H1 (cell line): ENCODE measurements at regions not wholly inside any gene's neighbourhood (a gene's known extent, or its start where the extent isn't known, plus 50 kb on each side); places are given as distances from the start of the nearest gene placed in this dataset.

Experiments
- CTCF ChIA-PET: fragments of 300-600 bp; sonication (Branson Sonifier 250); formaldehyde crosslinking; loops from one replicate; lab custom pipeline; 2021; ENCODE audit not compliant: partially characterized antibody; lab: Charles Lee
- POLR2A ChIA-PET: fragments of 300-600 bp; sonication (Branson Sonifier 250); formaldehyde crosslinking; loops from one replicate; lab custom pipeline; 2021; ENCODE audit warnings: inconsistent platforms; ENCODE audit not compliant: partially characterized antibody; lab: Charles Lee
- DNase-seq, 2 experiments: peaks; one replicate each; pipeline versions ENCODE4 v3.0.0 to v3.0.0-alpha.2; 2010 to 2022; ENCODE audit warnings: low spot score in 2 of 2, low read depth in 1 of 2, mixed read lengths in 1 of 2
- FAIRE-seq: peaks from 2 replicates; lab custom pipeline; 2011; peaks lifted over from hg19 to GRCh38; lab: Jason Lieb, UNC
- H2AFZ ChIP-seq: 2 replicates; pipeline ENCODE4 v1.8.1; 2012; ENCODE audit warnings: low read length, inconsistent platforms
- H2AK5ac ChIP-seq: 2 replicates; pipeline ENCODE4 v1.6.1; 2013; ENCODE audit warnings: low read depth, low read length
- H2BK120ac ChIP-seq: replicated peaks from 2 replicates; pipeline ENCODE3; 2013; ENCODE audit warnings: low read depth, low read length, inconsistent platforms
- H2BK12ac ChIP-seq: 2 replicates; pipeline ENCODE4 v1.6.1; 2013; ENCODE audit warnings: low read depth, low read length
- H2BK15ac ChIP-seq: 2 replicates; pipeline ENCODE4 v1.6.1; 2013; ENCODE audit warnings: low read length
- H2BK20ac ChIP-seq: 2 replicates; pipeline ENCODE4 v1.6.1; 2013; ENCODE audit warnings: low read length
- H2BK5ac ChIP-seq: 2 replicates; pipeline ENCODE4 v1.6.1; 2013; ENCODE audit warnings: low read depth, low read length
- H3K14ac ChIP-seq: 2 replicates; pipeline ENCODE4 v1.6.1; 2013; ENCODE audit warnings: inconsistent platforms; ENCODE audit not compliant: insufficient read length
- H3K18ac ChIP-seq: 2 replicates; pipeline ENCODE4 v1.6.1; 2013; ENCODE audit warnings: low read length; ENCODE audit errors: extremely low read depth
- H3K23ac ChIP-seq: 2 replicates; pipeline ENCODE4 v1.6.1; 2013; ENCODE audit warnings: inconsistent platforms; ENCODE audit not compliant: insufficient read length
- H3K23me2 ChIP-seq: 2 replicates; pipeline ENCODE4 v1.6.1; 2013; ENCODE audit warnings: low read depth, low read length
- H3K27ac ChIP-seq: 2 replicates; pipeline ENCODE4 v1.6.1; 2011; ENCODE audit warnings: low read depth, low read length, inconsistent platforms
- H3K27me3 ChIP-seq, 4 experiments: replicated peaks in 1 of 4; 1 replicate in 1 of 4; 2 replicates in 3 of 4; pipeline versions ENCODE4 v1.6.1 to v1.8.1; 2011 to 2013; ENCODE audit warnings: low read length in 3 of 4, mild to moderate bottlenecking in 3 of 4, inconsistent platforms in 2 of 4, mixed read lengths in 2 of 4, moderate library complexity in 1 of 4; ENCODE audit not compliant: control insufficient read depth in 3 of 4, insufficient read depth in 3 of 4; ENCODE audit errors: extremely low read depth in 1 of 4
- H3K36me3 ChIP-seq, 4 experiments: 2 replicates each; pipeline versions ENCODE4 v1.6.1 to v1.8.1; 2011 to 2013; ENCODE audit warnings: mild to moderate bottlenecking in 4 of 4, low read length in 3 of 4, moderate library complexity in 2 of 4, control low read depth in 1 of 4, inconsistent platforms in 1 of 4; ENCODE audit not compliant: insufficient read depth in 4 of 4, control insufficient read depth in 2 of 4
- H3K4ac ChIP-seq: replicated peaks from 2 replicates; pipeline ENCODE3; 2013; ENCODE audit warnings: low read length, low read depth, mixed read lengths, inconsistent platforms; ENCODE audit not compliant: insufficient read length
- H3K4me1 ChIP-seq, 4 experiments: replicated peaks in 1 of 4; 1 replicate in 1 of 4; 2 replicates in 3 of 4; pipeline versions ENCODE4 v1.6.1 to v1.8.1; 2011 to 2013; ENCODE audit warnings: low read length in 3 of 4, inconsistent platforms in 2 of 4, mixed read lengths in 1 of 4; ENCODE audit not compliant: insufficient read depth in 4 of 4, control insufficient read depth in 3 of 4
- H3K4me2 ChIP-seq, 2 experiments: 2 replicates each; pipeline versions ENCODE4 v1.6.1 to v1.8.1; 2011 to 2013; ENCODE audit warnings: low read depth in 2 of 2, low read length in 2 of 2, control low read depth in 1 of 2, inconsistent platforms in 1 of 2, mild to moderate bottlenecking in 1 of 2; ENCODE audit not compliant: insufficient read depth in 1 of 2
- H3K4me3 ChIP-seq, 4 experiments: fragments of 200-600, 300-600 bp in 1 of 4; sonication (generic), shearing (Covaris generic), sonication (Bioruptor Twin) in 1 of 4; 2 replicates each; pipeline versions ENCODE4 v1.5.1 to v1.8.1; 2011 to 2016; ENCODE audit warnings: low read length in 4 of 4, low read depth in 3 of 4, control low read depth in 2 of 4, inconsistent platforms in 2 of 4, mild to moderate bottlenecking in 2 of 4, mixed read lengths in 1 of 4, moderate library complexity in 1 of 4; ENCODE audit not compliant: insufficient read depth in 2 of 4; ENCODE audit errors: extremely low read depth in 1 of 4
- H3K56ac ChIP-seq: replicated peaks from 2 replicates; pipeline ENCODE3; 2013; ENCODE audit warnings: low read depth, mild to moderate bottlenecking, mixed read lengths, low read length, inconsistent platforms; ENCODE audit not compliant: insufficient read length
- H3K79me1 ChIP-seq: 2 replicates; pipeline ENCODE4 v1.6.1; 2013; ENCODE audit warnings: low read depth, low read length, control low read depth
- H3K79me2 ChIP-seq, 2 experiments: 2 replicates each; pipeline versions ENCODE4 v1.6.1 to v1.8.1; 2012 to 2013; ENCODE audit warnings: low read length in 2 of 2, mild to moderate bottlenecking in 2 of 2, inconsistent platforms in 1 of 2; ENCODE audit not compliant: insufficient read depth in 2 of 2, control insufficient read depth in 1 of 2
- H3K9ac ChIP-seq, 4 experiments: replicated peaks in 1 of 4; 1 replicate in 1 of 4; 2 replicates in 3 of 4; pipeline versions ENCODE4 v1.6.1 to v1.8.1; 2011 to 2013; ENCODE audit warnings: low read depth in 3 of 4, low read length in 3 of 4, control low read depth in 2 of 4, mild to moderate bottlenecking in 2 of 4, moderate library complexity in 2 of 4, inconsistent platforms in 1 of 4; ENCODE audit errors: extremely low read depth in 1 of 4
- H3K9me3 ChIP-seq, 2 experiments: 2 replicates each; pipeline versions ENCODE4 v1.6.1 to v1.8.1; 2012 to 2013; ENCODE audit warnings: mild to moderate bottlenecking in 2 of 2, moderate library complexity in 2 of 2, control low read depth in 1 of 2, inconsistent platforms in 1 of 2, low read depth in 1 of 2, low read length in 1 of 2, mixed read lengths in 1 of 2; ENCODE audit not compliant: insufficient read depth in 2 of 2
- H4K20me1 ChIP-seq, 2 experiments: replicated peaks in 1 of 2; 2 replicates each; pipeline versions ENCODE3 to v1.8.1; 2011 to 2013; ENCODE audit warnings: inconsistent platforms in 2 of 2, low read length in 2 of 2, mild to moderate bottlenecking in 1 of 2; ENCODE audit not compliant: insufficient read depth in 2 of 2, control insufficient read depth in 1 of 2
- H4K5ac ChIP-seq: 2 replicates; pipeline ENCODE4 v1.6.1; 2013; ENCODE audit warnings: low read length, low read depth, mixed read lengths, inconsistent platforms; ENCODE audit not compliant: insufficient read length
- H4K8ac ChIP-seq: 2 replicates; pipeline ENCODE4 v1.8.0; 2013; ENCODE audit warnings: mild to moderate bottlenecking, moderate library complexity, low read length, inconsistent platforms; ENCODE audit not compliant: insufficient read depth; ENCODE audit errors: extremely low read depth
- H4K91ac ChIP-seq: replicated peaks from 2 replicates; pipeline ENCODE3; 2013; ENCODE audit warnings: low read length, mixed read lengths, inconsistent platforms; ENCODE audit not compliant: insufficient read length
- E2F6 ChIP-seq: IDR thresholded peaks from 2 replicates; pipeline ENCODE4 v1.6.1; 2012; ENCODE audit warnings: inconsistent platforms
- KDM1A ChIP-seq: fragments of 200-600, 300-600 bp; sonication (generic); IDR thresholded peaks from 2 replicates; pipeline ENCODE4 v1.7.1; 2016; ENCODE audit warnings: mild to moderate bottlenecking, low read length, borderline replicate concordance
- WGBS, 2 experiments: shearing (Covaris generic) in 1 of 2; methylation state at CpG; one replicate each; pipeline versions ENCODE4 v1.1.6 to v1.1.7; 2013 to 2015; ENCODE audit warnings: low lambda C conversion rate in 2 of 2, mixed read lengths in 2 of 2, inconsistent platforms in 1 of 2, low coverage in 1 of 2, missing lambda C conversion rate in 1 of 2; ENCODE audit not compliant: insufficient replicate concordance in 2 of 2, insufficient coverage in 1 of 2, insufficient read length in 1 of 2; ENCODE audit errors: extremely low coverage in 1 of 2, missing lambda C conversion rate in 1 of 2; 5-methylcytosine and 5-hydroxymethylcytosine counted together

- H3K56ac ChIP-seq = no peak overlapping the region
- H3K9ac ChIP-seq = no peak overlapping the region
- H3K79me2 ChIP-seq = no peaks in the 10 kb centered on the region
- H4K20me1 ChIP-seq = no peaks in the 10 kb centered on the region
- no peaks in the 10 kb centered on the region for H3K23me2 ChIP-seq
- ChIA-PET CTCF (interaction anchor here (0.8 to 4.4 kb wide), 2 partner anchors 11 to 12 kb away, joined by 3 to 27 read pairs; no protein-coding TSS in a partner anchor), POLR2A (no interaction called here)
- no peak overlapping the region for H3K27ac ChIP-seq
- DNase-seq = no peak
- H4K5ac ChIP-seq = no peak overlapping the region
- no peak overlapping the region for H3K14ac ChIP-seq
- no peak overlapping the region for H2BK20ac ChIP-seq
- no peak overlapping the region for H3K4ac ChIP-seq
- H3K4me3 ChIP-seq = no peak overlapping the region
- no peak overlapping the region for H3K23ac ChIP-seq
- no peak overlapping the region for H4K91ac ChIP-seq
- H3K27me3 ChIP-seq = no peaks in the 10 kb centered on the region
- H3K36me3 ChIP-seq = no peaks in the 10 kb centered on the region
- no peak overlapping the region for H2AFZ ChIP-seq
- H3K9me3 ChIP-seq = no peaks in the 10 kb centered on the region
- H4K8ac ChIP-seq = no peak overlapping the region
- no peak overlapping the region for H3K4me2 ChIP-seq
- WGBS, 2 experiments = 88% methylated on average over 2 of the region's 2 CpGs; no CpG with 5 or more reads in 1 of the 2 experiments
- no peak overlapping the region for H2BK5ac ChIP-seq
- no peak overlapping the region for H2BK120ac ChIP-seq
- no peak overlapping the region for H2BK12ac ChIP-seq
- no peak for FAIRE-seq
- H3K4me1 ChIP-seq = no peaks in the 10 kb centered on the region
- no peak overlapping the region for H2BK15ac ChIP-seq
- H2AK5ac ChIP-seq = no peak overlapping the region
- H3K79me1 ChIP-seq = no peaks in the 10 kb centered on the region
- H3K18ac ChIP-seq = no peak overlapping the region
- TF ChIP-seq KDM1A (no peak), E2F6 (no peak)
Measured at GRCh38 chr2:84033347-84033974, 425.6 kb downstream of the SUCLG1 start.
